GM12878 (cell line): ENCODE measurements at regions not wholly inside any gene's neighbourhood (a gene's known extent, or its start where the extent isn't known, plus 50 kb on each side); places are given as distances from the start of the nearest gene placed in this dataset.

ENCODE experiments used
- ATAC-seq: fragments of 200-7000 bp; cut with Tn5 transposase; 3 replicates; pipeline ENCODE4 v1.9.1; 2020; ENCODE audit warnings: mild to moderate bottlenecking, moderate library complexity
- BruUV-seq: library from RNA; stranded (reverse); fragments of 400-500 nt; replicated peaks from 2 replicates; lab custom pipeline; 2021; lab: Mats Ljungman, UMichigan
- CTCF ChIA-PET: fragments of 300-600 bp; sonication (Branson Sonifier 250); formaldehyde crosslinking; extraction: SDS; loops from one replicate; lab custom pipeline; 2021; ENCODE audit warnings: inconsistent platforms; lab: Yijun Ruan, JAX
- POLR2A ChIA-PET: fragments of 350-600 bp; formaldehyde crosslinking; extraction: SDS; loops from one replicate; lab custom pipeline; 2021; ENCODE audit warnings: inconsistent platforms; lab: Charles Lee
- RAD21 ChIA-PET: fragments of 300-600 bp; sonication (Branson Sonifier 250); formaldehyde crosslinking; loops from one replicate; lab custom pipeline; 2023; ENCODE audit warnings: antibody characterized with exemption; ENCODE audit not compliant: unreplicated experiment; lab: Charles Lee
- SMC1A ChIA-PET: fragments of 300-600 bp; sonication (Branson Sonifier 250); formaldehyde crosslinking; loops from one replicate; lab custom pipeline; 2023; ENCODE audit not compliant: unreplicated experiment, uncharacterized antibody; lab: Charles Lee
- DNase-seq: peaks from one replicate; pipeline ENCODE4 v3.0.0-alpha.2; 2011; ENCODE audit warnings: low read depth, low spot score
- FAIRE-seq: peaks from 3 replicates; lab custom pipeline; 2011; peaks lifted over from hg19 to GRCh38; lab: Jason Lieb, UNC
- H2AFZ ChIP-seq: 2 replicates; pipeline ENCODE4 v1.6.0; 2011; ENCODE audit warnings: low read depth, low read length, control low read depth; ENCODE audit not compliant: control insufficient read depth
- H3K27ac ChIP-seq: 2 replicates; pipeline ENCODE4 v1.5.1; 2011; ENCODE audit warnings: control low read depth; ENCODE audit not compliant: control insufficient read depth, insufficient read depth
- H3K27me3 ChIP-seq, 2 experiments: replicated peaks in 1 of 2; 2 replicates each; pipeline versions ENCODE4 v1.6.0 to v1.6.1; 2011; ENCODE audit warnings: low read length in 1 of 2; ENCODE audit not compliant: control insufficient read depth in 2 of 2, insufficient read depth in 2 of 2
- H3K36me3 ChIP-seq, 2 experiments: 2 replicates each; pipeline ENCODE4 v1.5.1; 2011; ENCODE audit warnings: low read length in 1 of 2; ENCODE audit not compliant: control insufficient read depth in 2 of 2, insufficient read depth in 2 of 2
- H3K4me1 ChIP-seq: 2 replicates; pipeline ENCODE4 v1.6.1; 2011; ENCODE audit warnings: mild to moderate bottlenecking, low read length, moderate library complexity, mixed read lengths; ENCODE audit not compliant: control insufficient read depth, insufficient read depth
- H3K4me2 ChIP-seq: 2 replicates; pipeline ENCODE4 v1.6.0; 2011; ENCODE audit warnings: control low read depth; ENCODE audit not compliant: control insufficient read depth, insufficient read depth
- H3K4me3 ChIP-seq: fragments of 200-600 bp; sonication (generic); 2 replicates; pipeline ENCODE4 v1.5.1; 2016
- H3K79me2 ChIP-seq: 2 replicates; pipeline ENCODE4 v1.6.0; 2011; ENCODE audit warnings: low read length; ENCODE audit not compliant: control insufficient read depth, insufficient read depth
- H3K9ac ChIP-seq: 2 replicates; pipeline ENCODE4 v1.8.0; 2011; ENCODE audit warnings: low read length, control low read depth, mixed read lengths; ENCODE audit not compliant: control insufficient read depth, insufficient read depth
- H3K9me3 ChIP-seq: replicated peaks from 3 replicates; pipeline ENCODE4 v1.5.1; 2011; ENCODE audit warnings: mild to moderate bottlenecking, low read length; ENCODE audit not compliant: control insufficient read depth, insufficient read depth
- H4K20me1 ChIP-seq: 2 replicates; pipeline ENCODE4 v1.6.0; 2011; ENCODE audit not compliant: control insufficient read depth, insufficient read depth
- BACH1 ChIP-seq: fragments of 450-650 bp; IDR thresholded peaks from 2 replicates; pipeline ENCODE4 v1.6.1; 2017; ENCODE audit warnings: mild to moderate bottlenecking, borderline replicate concordance
- BHLHE40 ChIP-seq, 2 experiments: fragments of 450-650 bp in 1 of 2; IDR thresholded peaks; 2 replicates each; pipeline ENCODE4 v1.6.1; 2011 to 2017; ENCODE audit warnings: low read depth in 2 of 2, borderline replicate concordance in 1 of 2, improper control_type of control experiment in 1 of 2, low read length in 1 of 2, mild to moderate bottlenecking in 1 of 2
- WGBS: methylation state at CpG from one replicate; pipeline ENCODE4 v1.1.6; 2016; ENCODE audit warnings: low lambda C conversion rate; ENCODE audit not compliant: insufficient replicate concordance, insufficient coverage; ENCODE audit errors: missing lambda C conversion rate; 5-methylcytosine and 5-hydroxymethylcytosine counted together
- in situ Hi-C: fragments of 300-500 bp; cut with MboI; formaldehyde crosslinking; loops from 9 replicates; pipeline ENCODE4 v1.14.3; 2018; ENCODE audit warnings: mixed read lengths
- intact Hi-C: fragments of 100-400 bp; cut with micrococcal nuclease; formaldehyde crosslinking; loops from one replicate; pipeline ENCODE4 v1.14.2; 2022; ENCODE audit not compliant: unreplicated experiment
- TF ChIP-seq, protein P1 (sequence below): fragments of 450-650 bp; IDR thresholded peaks from 2 replicates; pipeline ENCODE4 v1.6.1; 2018; ENCODE audit warnings: borderline replicate concordance, mild to moderate bottlenecking; ENCODE audit not compliant: partially characterized antibody

DNA sequence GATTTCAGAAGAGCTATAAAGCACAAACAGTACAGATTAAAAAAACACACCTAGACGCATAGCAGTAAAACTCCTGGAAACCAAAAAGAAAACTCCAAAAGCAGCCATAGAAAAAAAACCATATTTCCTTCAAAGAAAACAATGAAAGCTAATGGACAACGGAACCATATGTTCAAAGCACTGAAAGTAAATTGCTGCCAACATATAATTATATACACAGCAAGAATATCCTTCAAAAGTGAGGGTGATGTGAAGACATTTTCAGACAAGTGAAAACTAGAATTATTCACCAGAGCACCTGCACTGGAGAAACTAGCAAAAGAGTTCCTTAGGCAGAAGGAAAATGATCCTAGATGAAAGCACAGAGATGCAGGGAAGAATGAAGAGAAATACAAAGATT is 58.2 kb upstream of the PCSK6 start (continued):
- TF ChIP-seq, protein P1, sequence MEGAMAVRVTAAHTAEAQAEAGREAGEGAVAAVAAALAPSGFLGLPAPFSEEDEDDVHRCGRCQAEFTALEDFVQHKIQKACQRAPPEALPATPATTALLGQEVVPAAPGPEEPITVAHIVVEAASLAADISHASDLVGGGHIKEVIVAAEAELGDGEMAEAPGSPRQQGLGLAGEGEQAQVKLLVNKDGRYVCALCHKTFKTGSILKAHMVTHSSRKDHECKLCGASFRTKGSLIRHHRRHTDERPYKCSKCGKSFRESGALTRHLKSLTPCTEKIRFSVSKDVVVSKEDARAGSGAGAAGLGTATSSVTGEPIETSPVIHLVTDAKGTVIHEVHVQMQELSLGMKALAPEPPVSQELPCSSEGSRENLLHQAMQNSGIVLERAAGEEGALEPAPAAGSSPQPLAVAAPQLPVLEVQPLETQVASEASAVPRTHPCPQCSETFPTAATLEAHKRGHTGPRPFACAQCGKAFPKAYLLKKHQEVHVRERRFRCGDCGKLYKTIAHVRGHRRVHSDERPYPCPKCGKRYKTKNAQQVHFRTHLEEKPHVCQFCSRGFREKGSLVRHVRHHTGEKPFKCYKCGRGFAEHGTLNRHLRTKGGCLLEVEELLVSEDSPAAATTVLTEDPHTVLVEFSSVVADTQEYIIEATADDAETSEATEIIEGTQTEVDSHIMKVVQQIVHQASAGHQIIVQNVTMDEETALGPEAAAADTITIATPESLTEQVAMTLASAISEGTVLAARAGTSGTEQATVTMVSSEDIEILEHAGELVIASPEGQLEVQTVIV = no peak
- no peak for TF ChIP-seq BHLHE40 (IDR thresholded peaks at IDR 0.05; ENCODE audit: borderline replicate concordance in 1 of 2, low read depth in 2 of 2, low read length in 1 of 2)

DNA sequence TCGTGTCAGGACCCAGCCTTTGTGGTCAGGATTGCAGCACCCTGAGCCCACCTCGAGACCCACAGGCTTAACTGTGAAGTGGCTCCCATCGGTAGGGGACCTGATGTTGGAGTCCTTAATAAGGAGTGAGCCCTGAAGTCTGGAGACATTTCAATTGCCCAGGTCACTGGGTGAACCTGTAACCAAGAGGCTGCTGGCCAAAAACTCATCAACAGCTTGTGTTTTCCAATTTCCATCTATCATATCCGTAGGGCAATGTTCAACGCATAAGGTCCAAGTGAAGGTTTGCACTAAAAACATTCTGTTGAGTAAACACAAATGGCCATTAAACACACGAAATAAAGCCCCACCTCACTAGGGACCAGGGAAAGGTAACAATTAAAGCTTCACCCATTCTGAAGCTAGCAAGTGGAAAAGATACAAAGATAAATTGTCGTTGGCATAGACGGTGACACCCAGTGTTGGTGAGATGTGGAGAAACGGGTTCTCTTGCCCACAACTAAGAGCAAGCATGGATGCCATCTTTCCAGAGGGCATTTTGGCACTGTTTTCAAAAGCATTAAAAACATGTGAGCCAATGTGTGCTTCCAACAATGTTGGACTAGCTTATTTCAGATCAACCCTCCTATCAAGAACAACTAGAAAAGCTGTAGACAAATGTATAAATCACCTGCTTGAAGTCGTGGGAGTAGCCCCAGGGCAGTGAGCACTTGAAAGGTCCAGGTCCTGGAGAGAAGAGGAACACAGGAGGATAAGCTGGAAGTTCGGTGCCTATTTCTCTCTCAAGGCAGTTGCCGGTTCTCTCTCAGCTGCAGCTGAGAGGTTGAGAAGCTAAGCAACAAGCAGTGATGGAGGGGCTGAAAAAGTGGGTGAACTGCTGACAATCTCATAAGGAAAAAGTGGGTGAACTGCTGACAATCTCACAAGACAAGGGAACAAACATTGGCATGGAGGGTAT is 56.3 kb upstream of the PCSK6 start:
- Histone ChIP-seq H3K79me2 (no peaks in the 10 kb centered on the region), H3K9me3 (no peaks in the 10 kb centered on the region), H3K9ac (no peak overlapping the region), H4K20me1 (no peaks in the 10 kb centered on the region), H3K4me1 (no peaks in the 10 kb centered on the region), H3K27me3 (no peaks in the 10 kb centered on the region), H3K4me3 (no peak overlapping the region), H2AFZ (no peak overlapping the region), H3K27ac (no peak overlapping the region), H3K4me2 (no peak overlapping the region), H3K36me3 (no peaks in the 10 kb centered on the region)
- FAIRE-seq (no peak), ATAC-seq (no peak), DNase-seq (no peak)
- CTCF ChIA-PET = interaction anchor here (0.6 kb wide), 1 partner anchor 45 kb away, joined by 3 read pairs; no protein-coding TSS in a partner anchor
- no TSS peak for BruUV-seq
- RAD21 ChIA-PET = no interaction called here
- POLR2A ChIA-PET = no interaction called here
- in situ Hi-C loops (no loop called here), intact Hi-C loops (no loop called here)
- 41% methylated on average over 12 of the region's 12 CpGs for WGBS
- SMC1A ChIA-PET = no interaction called here
- no peak for TF ChIP-seq BACH1
